SU-DHL-6 (cell line): ENCODE measurements at regions not wholly inside any gene's neighbourhood (a gene's known extent, or its start where the extent isn't known, plus 50 kb on each side); places are given as distances from the start of the nearest gene placed in this dataset.

ENCODE experiments used
- H2AFZ ChIP-seq: fragments of 200-600 bp; sonication (generic); 2 replicates; pipeline ENCODE4 v1.6.1; 2014; ENCODE audit warnings: low read depth, mild to moderate bottlenecking, moderate library complexity, mixed read lengths, antibody characterized with exemption, low read length; ENCODE audit not compliant: severe bottlenecking
- H3F3A ChIP-seq: fragments of 200-600 bp; shearing (Covaris generic); 2 replicates; pipeline ENCODE4 v1.6.0; 2016; ENCODE audit warnings: antibody characterized with exemption, mild to moderate bottlenecking; ENCODE audit not compliant: insufficient read depth
- H3K27ac ChIP-seq: fragments of 200-600 bp; sonication (generic); 2 replicates; pipeline ENCODE4 v1.5.1; 2016; ENCODE audit warnings: low read depth, mild to moderate bottlenecking, low read length, moderate library complexity, mixed read lengths
- H3K27me3 ChIP-seq: fragments of 200-600 bp; sonication (generic), shearing (Covaris generic); 2 replicates; pipeline ENCODE4 v1.6.0; 2014; ENCODE audit warnings: mild to moderate bottlenecking, low read length
- H3K36me3 ChIP-seq: fragments of 200-600 bp; sonication (generic); 2 replicates; pipeline ENCODE4 v1.6.1; 2014; ENCODE audit warnings: mild to moderate bottlenecking, low read length, mixed read lengths
- H3K4me2 ChIP-seq: fragments of 300-600, 200-600 bp; shearing (Covaris generic), sonication (generic); 2 replicates; pipeline ENCODE4 v1.6.0; 2014; ENCODE audit warnings: low read length, low read depth, mild to moderate bottlenecking; ENCODE audit not compliant: poor library complexity, severe bottlenecking
- H3K4me3 ChIP-seq: fragments of 200-600 bp; sonication (generic); 2 replicates; pipeline ENCODE4 v1.5.1; 2014; ENCODE audit warnings: antibody characterized with exemption, low read length, mild to moderate bottlenecking, mixed read lengths; ENCODE audit not compliant: insufficient read depth, poor library complexity, severe bottlenecking
- H3K79me2 ChIP-seq: fragments of 200-600 bp; sonication (generic); 2 replicates; pipeline ENCODE4 v1.6.1; 2014; ENCODE audit warnings: mild to moderate bottlenecking, low read length, moderate library complexity; ENCODE audit not compliant: insufficient read depth
- H3K9ac ChIP-seq: fragments of 200-600 bp; sonication (generic); 2 replicates; pipeline ENCODE4 v1.7.0; 2014; ENCODE audit warnings: mild to moderate bottlenecking, low read length
- H3K9me2 ChIP-seq: fragments of 200-600 bp; sonication (generic); replicated peaks from 2 replicates; pipeline ENCODE4 v1.6.1; 2014; ENCODE audit warnings: low read length; ENCODE audit not compliant: insufficient read depth
- H3K9me3 ChIP-seq: fragments of 200-600 bp; sonication (generic); 2 replicates; pipeline ENCODE4 v1.6.1; 2014; ENCODE audit warnings: low read length, mixed read lengths; ENCODE audit not compliant: insufficient read depth
- H4K20me1 ChIP-seq: fragments of 200-600 bp; sonication (generic); 2 replicates; pipeline ENCODE4 v1.6.1; 2014; ENCODE audit warnings: low read depth, mild to moderate bottlenecking, antibody characterized with exemption, low read length, moderate library complexity, mixed read lengths
- CTCF ChIP-seq: fragments of 200-600 bp; sonication (generic); IDR thresholded peaks from one replicate; pipeline ENCODE4 v1.5.1; 2017; ENCODE audit warnings: antibody characterized with exemption, mild to moderate bottlenecking, low read length, moderate library complexity; ENCODE audit not compliant: insufficient read depth, poor library complexity, severe bottlenecking
- EZH2phosphoT487 ChIP-seq: fragments of 200-600 bp; sonication (generic), shearing (Covaris generic); conservative IDR thresholded peaks from 2 replicates; pipeline ENCODE4 v1.6.1; 2018; ENCODE audit warnings: mild to moderate bottlenecking, antibody characterized with exemption, low read length, moderate library complexity, mixed read lengths

- H3K4me2 ChIP-seq, result no peak overlapping the region
- TF ChIP-seq EZH2phosphoT487, result no peak
- TF ChIP-seq CTCF, result no peak
- no peak overlapping the region for H3K4me3 ChIP-seq
- H3K27me3 ChIP-seq, result no peaks in the 10 kb centered on the region
- H3K27ac ChIP-seq, result no peak overlapping the region
- H3F3A ChIP-seq, result no peaks in the 10 kb centered on the region
- H2AFZ ChIP-seq, result no peak overlapping the region
- H4K20me1 ChIP-seq, result no peaks in the 10 kb centered on the region
- no peaks in the 10 kb centered on the region for H3K9me3 ChIP-seq
- no peaks in the 10 kb centered on the region for H3K9me2 ChIP-seq
- H3K9ac ChIP-seq, result no peak overlapping the region
- no peaks in the 10 kb centered on the region for H3K36me3 ChIP-seq
- H3K79me2 ChIP-seq, result no peaks in the 10 kb centered on the region
Measured at GRCh38 chr7:47042669-47043068, 539.2 kb downstream of the TNS3 start.

DNA sequence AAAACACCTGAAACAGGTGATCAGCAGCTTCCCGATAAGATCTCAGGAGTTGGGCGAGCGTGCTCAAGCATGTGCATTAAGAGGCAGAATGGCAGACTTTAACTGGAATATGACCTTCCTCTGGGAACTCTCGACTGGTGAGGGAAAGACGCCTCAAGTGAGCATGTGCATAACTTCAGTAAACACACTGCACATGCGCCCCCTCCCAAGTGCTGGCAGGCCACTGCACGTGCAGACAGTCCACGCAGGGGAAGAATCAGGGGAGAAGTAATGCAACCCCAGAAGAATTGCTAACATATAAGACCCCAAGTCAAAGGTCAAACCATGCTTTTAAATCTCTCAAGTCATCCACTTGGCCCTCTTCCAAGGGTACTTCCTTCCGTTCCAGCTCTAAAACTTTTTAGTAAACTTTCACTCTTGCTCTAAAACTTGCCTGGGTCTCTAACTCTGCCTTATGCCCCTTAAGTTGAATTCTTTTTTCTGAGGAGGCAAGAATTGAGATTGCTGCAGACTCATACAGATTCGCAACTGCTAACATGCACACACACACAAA is 541.0 kb downstream of the TNS3 start:
- H3K9me3 ChIP-seq, result no peaks in the 10 kb centered on the region

GRCh38 chr7:47039904-47040303 is 542.0 kb downstream of the TNS3 start:
- H3K27me3 ChIP-seq, result no peaks in the 10 kb centered on the region
- no peaks in the 10 kb centered on the region for H3K79me2 ChIP-seq
- no peaks in the 10 kb centered on the region for H3K9me2 ChIP-seq
- no peak for TF ChIP-seq EZH2phosphoT487
- TF ChIP-seq CTCF, result no peak
- H3K36me3 ChIP-seq, result no peaks in the 10 kb centered on the region
- H3K4me2 ChIP-seq, result no peak overlapping the region
- no peaks in the 10 kb centered on the region for H4K20me1 ChIP-seq
- no peak overlapping the region for H2AFZ ChIP-seq
- H3K9me3 ChIP-seq, result no peaks in the 10 kb centered on the region
- H3K9ac ChIP-seq, result no peak overlapping the region
- H3F3A ChIP-seq, result no peaks in the 10 kb centered on the region
- H3K4me3 ChIP-seq, result no peak overlapping the region
- H3K27ac ChIP-seq, result no peak overlapping the region

More for the DNA sequence above, 541.0 kb downstream of the TNS3 start:
- Histone ChIP-seq H3K27me3 (no peaks in the 10 kb centered on the region), H3F3A (no peaks in the 10 kb centered on the region), H3K9ac (no peak overlapping the region), H4K20me1 (no peaks in the 10 kb centered on the region), H3K27ac (no peak overlapping the region), H3K4me2 (no peak overlapping the region), H3K4me3 (no peak overlapping the region), H2AFZ (no peak overlapping the region), H3K79me2 (no peaks in the 10 kb centered on the region), H3K36me3 (no peaks in the 10 kb centered on the region), H3K9me2 (no peaks in the 10 kb centered on the region)
- TF ChIP-seq EZH2phosphoT487, result no peak
- TF ChIP-seq CTCF, result no peak
